ENCODE measurements at regions not wholly inside any gene's neighbourhood (a gene's known extent, or its start where the extent isn't known, plus 50 kb on each side); places are given as distances from the start of the nearest gene placed in this dataset.
"Not testable (repeated sequence)": the region's sequence is repeated elsewhere in the genome, so short reads cannot be mapped to it uniquely, and the experiment has no call there.

- Mint-ChIP-seq H3K4me1 (ENCODE audit: low read depth) (peaks cover 28% of the 10 kb centered on the region), H3K36me3 (ENCODE audit: low read depth) (no peaks in the 10 kb centered on the region), H3K4me3 (no peak overlapping the region), H3K27ac (no peak overlapping the region), H3K9me3 (no peaks in the 10 kb centered on the region), H3K27me3 (peaks cover 6% of the 10 kb centered on the region)
- intact Hi-C loops (cut with micrococcal nuclease), result no loop called here
These were observed 161.4 kb downstream of the RPLP1 start for GRCh38 chr15:69613988-69614387.

DNA sequence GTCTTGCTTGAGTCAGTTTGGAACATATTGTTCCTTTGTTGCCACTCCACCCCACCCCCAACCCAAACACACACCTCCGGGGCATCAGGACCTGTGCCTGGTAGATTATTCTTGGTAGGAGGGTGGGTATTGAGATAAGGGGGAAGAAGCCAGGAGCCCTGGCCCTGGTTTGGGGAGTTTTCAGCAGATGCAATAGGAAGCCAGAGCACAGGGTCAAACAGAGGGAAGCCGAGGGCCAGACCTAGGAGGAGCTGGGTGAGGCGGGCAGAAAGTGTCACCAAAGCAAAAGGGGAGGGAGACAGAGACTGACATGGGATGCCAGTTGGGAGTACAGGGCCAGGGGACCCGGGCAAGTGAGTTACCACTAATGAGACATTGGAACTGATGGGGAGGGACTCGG lies 163.1 kb downstream of the RPLP1 start:
- Mint-ChIP-seq H3K27ac (no peak overlapping the region), H3K4me1 (ENCODE audit: low read depth) (peaks cover 13% of the 10 kb centered on the region), H3K9me3 (no peaks in the 10 kb centered on the region), H3K4me3 (no peak overlapping the region), H3K27me3 (peaks cover 12% of the 10 kb centered on the region), H3K36me3 (ENCODE audit: low read depth) (no peaks in the 10 kb centered on the region)
- intact Hi-C loops (cut with micrococcal nuclease), result no loop called here

DNA sequence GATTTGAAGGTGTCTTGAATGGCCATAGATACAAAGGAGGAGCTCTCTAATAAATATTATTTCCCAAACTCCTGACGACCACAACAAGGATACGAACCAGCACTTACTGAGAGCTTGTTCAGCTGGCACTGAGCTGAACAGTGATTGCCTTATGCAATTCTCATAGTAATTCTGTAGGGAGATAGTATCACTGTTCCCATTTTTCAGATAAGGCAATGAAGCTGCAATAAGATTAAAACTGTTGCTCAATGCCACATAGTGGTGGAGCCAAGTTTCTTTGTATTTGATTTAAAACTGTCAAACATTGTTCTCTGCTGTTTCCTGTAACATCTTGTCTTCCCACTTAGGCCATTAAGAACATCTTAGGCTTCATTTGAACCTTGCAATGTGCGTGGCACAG lies 163.9 kb downstream of the RPLP1 start:
- H3K9me3 Mint-ChIP-seq, result no peaks in the 10 kb centered on the region
- H3K27me3 Mint-ChIP-seq, result peaks cover 12% of the 10 kb centered on the region
- intact Hi-C loops (cut with micrococcal nuclease), result no loop called here
- H3K4me3 Mint-ChIP-seq, result no peak overlapping the region
- H3K36me3 Mint-ChIP-seq (ENCODE audit: low read depth), result no peaks in the 10 kb centered on the region
- no peak overlapping the region for H3K27ac Mint-ChIP-seq
- peaks cover 6% of the 10 kb centered on the region for H3K4me1 Mint-ChIP-seq (ENCODE audit: low read depth)

DNA sequence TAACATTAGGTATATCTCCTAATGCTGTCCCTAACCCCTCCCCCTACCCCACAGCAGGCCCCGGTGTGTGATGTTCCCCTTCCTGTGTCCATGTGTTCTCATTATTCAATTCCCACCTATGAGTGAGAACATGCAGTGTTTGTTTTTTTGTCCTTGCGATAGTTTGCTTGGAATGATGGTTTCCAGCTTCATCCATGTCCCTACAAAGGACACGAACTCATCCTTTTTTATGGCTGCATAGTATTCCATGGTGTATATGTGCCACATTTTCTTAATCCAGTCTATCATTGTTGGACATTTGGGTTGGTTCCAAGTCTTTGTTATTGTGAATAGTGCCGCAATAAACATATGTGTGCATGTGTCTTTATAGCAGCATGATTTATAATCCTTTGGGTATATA lies 164.5 kb downstream of the RPLP1 start:
- intact Hi-C loops (cut with micrococcal nuclease); H3K27ac Mint-ChIP-seq; H3K36me3 Mint-ChIP-seq (ENCODE audit: low read depth); H3K9me3 Mint-ChIP-seq; H3K4me3 Mint-ChIP-seq; H3K4me1 Mint-ChIP-seq (ENCODE audit: low read depth): not testable (repeated sequence)
- H3K27me3 Mint-ChIP-seq, result peaks cover 16% of the 10 kb centered on the region

GRCh38 chr15:69623392-69624154 lies 171.0 kb downstream of the RPLP1 start:
- Mint-ChIP-seq H3K4me1 (ENCODE audit: low read depth) (peaks cover 38% of the 10 kb centered on the region), H3K27ac (no peak overlapping the region), H3K9me3 (no peaks in the 10 kb centered on the region), H3K36me3 (ENCODE audit: low read depth) (no peaks in the 10 kb centered on the region), H3K4me3 (no peak overlapping the region), H3K27me3 (peaks cover 18% of the 10 kb centered on the region)
- intact Hi-C loops (cut with micrococcal nuclease), result no loop called here

DNA sequence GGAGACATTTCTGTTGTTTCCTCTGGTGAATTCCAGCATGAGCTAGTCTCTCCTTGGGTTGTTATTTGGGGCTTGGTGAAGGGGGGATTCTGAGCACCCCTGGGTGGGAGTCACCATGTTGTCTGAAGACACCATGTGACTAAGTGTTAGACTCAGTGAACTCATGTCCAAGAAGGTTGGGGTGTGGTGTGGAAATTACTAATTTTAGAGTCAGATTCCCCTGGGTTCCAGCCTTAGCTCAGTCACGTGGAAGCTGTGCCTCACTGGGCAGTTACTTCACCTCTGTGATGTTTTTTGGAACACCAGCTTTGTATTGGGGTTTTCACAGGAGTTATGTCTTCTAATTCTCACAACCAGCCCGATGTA lies 171.5 kb downstream of the RPLP1 start:
- no peak overlapping the region for H3K4me3 Mint-ChIP-seq
- H3K4me1 Mint-ChIP-seq (ENCODE audit: low read depth), result peaks cover 38% of the 10 kb centered on the region
- intact Hi-C loops (cut with micrococcal nuclease), result no loop called here
- H3K36me3 Mint-ChIP-seq (ENCODE audit: low read depth), result no peaks in the 10 kb centered on the region
- no peak overlapping the region for H3K27ac Mint-ChIP-seq
- peaks cover 17% of the 10 kb centered on the region for H3K27me3 Mint-ChIP-seq
- H3K9me3 Mint-ChIP-seq, result no peaks in the 10 kb centered on the region

DNA sequence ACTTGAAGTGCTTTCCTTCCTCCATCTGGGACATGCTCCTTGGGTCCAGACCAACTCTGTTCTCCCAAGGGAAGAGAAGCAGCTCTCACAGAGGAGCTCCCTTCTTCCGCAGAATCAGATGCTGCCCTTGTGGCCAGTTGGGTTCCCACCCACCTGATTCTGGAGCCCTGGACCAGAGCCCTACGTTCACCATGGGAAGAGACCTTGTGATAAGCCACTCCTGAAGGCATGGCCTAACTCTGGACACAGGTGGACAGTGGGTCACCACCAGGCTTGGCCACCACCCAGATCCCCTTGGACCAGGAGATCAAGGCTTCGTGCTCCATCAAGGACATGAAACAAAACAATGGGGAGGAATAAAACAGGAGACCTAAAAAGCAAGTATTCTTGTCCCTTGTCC lies 172.2 kb downstream of the RPLP1 start:
- Mint-ChIP-seq H3K27ac (no peak overlapping the region), H3K27me3 (peaks cover 16% of the 10 kb centered on the region), H3K9me3 (no peaks in the 10 kb centered on the region), H3K4me3 (no peak overlapping the region), H3K4me1 (ENCODE audit: low read depth) (peaks cover 38% of the 10 kb centered on the region), H3K36me3 (ENCODE audit: low read depth) (no peaks in the 10 kb centered on the region)
- intact Hi-C loops (cut with micrococcal nuclease), result no loop called here

DNA sequence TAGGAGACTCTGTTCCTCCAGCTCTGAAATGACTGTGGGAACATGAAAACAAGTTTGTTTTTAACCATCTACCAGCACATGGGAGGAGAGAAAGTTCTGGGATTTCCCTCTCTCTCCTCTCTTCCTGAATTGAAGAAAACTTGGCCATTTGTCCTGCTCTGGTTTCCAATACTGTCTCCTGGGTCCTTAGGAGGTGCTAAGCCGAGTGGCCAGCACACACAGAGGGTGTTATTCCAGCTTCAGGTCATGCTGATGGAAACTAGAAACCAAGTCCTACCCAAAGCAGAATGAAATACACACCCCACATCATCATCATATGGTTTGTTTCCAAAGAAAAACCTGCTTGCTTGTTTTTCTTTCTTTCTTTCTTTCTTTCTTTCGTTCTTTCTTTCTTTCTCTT lies 172.7 kb downstream of the RPLP1 start:
- H3K9me3 Mint-ChIP-seq, result no peaks in the 10 kb centered on the region
- no peak overlapping the region for H3K27ac Mint-ChIP-seq
- H3K4me1 Mint-ChIP-seq (ENCODE audit: low read depth), result peaks cover 39% of the 10 kb centered on the region
- intact Hi-C loops (cut with micrococcal nuclease), result no loop called here
- H3K27me3 Mint-ChIP-seq, result peaks cover 11% of the 10 kb centered on the region
- H3K4me3 Mint-ChIP-seq, result no peak overlapping the region
- H3K36me3 Mint-ChIP-seq (ENCODE audit: low read depth), result no peaks in the 10 kb centered on the region

DNA sequence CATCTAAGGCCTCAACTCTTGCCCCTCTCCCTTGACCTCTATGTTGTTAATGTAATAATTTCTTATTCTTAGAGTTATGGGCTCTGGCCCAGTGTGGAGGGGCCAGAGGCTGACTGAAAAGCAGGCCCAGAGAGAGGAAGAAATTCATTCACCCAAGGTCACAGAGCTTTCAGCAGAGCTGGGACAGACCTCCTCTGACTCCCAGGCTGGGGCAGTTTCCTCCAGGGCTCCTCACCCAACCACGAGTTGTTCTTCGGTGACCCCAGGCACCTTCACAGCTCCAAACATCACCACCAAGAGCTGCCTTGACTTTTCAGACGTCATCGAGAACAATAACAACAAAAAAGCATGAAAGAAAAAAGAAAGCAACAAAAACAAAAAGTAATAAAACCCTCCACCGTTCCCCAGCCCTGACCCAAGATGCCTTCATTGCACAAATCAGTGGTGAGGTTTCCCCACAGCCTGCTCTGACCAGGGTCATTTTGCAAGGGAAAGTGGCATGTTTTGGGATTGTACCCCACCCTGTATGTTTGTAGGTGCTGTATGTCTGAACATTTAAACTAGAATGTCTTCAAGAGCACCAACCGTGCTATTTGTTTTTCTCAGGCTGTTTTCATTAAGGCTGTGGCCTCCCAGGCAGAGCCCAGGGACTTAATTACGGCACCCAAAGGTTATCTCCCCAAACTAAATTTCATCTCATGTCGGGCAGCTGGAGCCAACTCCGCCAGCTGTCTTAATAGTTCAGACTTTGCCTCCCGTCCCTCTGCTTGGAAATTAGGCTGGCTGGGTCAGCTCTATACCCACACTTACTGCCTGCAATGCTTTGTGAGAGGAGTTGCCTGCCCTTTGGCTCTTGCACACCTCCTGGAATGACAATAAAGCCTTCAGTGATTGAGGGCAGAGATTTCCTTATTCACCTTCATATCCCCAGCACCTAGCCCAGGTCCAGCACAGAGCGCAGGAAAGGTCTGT lies 173.8 kb downstream of the RPLP1 start:
- intact Hi-C loops (cut with micrococcal nuclease), result no loop called here
- Mint-ChIP-seq H3K9me3 (no peaks in the 10 kb centered on the region), H3K27me3 (peaks cover 14% of the 10 kb centered on the region), H3K27ac (no peak overlapping the region), H3K4me1 (ENCODE audit: low read depth) (peaks cover 49% of the 10 kb centered on the region), H3K36me3 (ENCODE audit: low read depth) (no peaks in the 10 kb centered on the region), H3K4me3 (no peak overlapping the region)

GRCh38 chr15:69627548-69628158 lies 175.0 kb downstream of the RPLP1 start:
- Mint-ChIP-seq H3K4me1 (ENCODE audit: low read depth) (peaks cover 54% of the 10 kb centered on the region), H3K27ac (no peak overlapping the region), H3K4me3 (no peak overlapping the region), H3K9me3 (no peaks in the 10 kb centered on the region), H3K27me3 (peaks cover 12% of the 10 kb centered on the region), H3K36me3 (ENCODE audit: low read depth) (no peaks in the 10 kb centered on the region)
- intact Hi-C loops (cut with micrococcal nuclease), result no loop called here

DNA sequence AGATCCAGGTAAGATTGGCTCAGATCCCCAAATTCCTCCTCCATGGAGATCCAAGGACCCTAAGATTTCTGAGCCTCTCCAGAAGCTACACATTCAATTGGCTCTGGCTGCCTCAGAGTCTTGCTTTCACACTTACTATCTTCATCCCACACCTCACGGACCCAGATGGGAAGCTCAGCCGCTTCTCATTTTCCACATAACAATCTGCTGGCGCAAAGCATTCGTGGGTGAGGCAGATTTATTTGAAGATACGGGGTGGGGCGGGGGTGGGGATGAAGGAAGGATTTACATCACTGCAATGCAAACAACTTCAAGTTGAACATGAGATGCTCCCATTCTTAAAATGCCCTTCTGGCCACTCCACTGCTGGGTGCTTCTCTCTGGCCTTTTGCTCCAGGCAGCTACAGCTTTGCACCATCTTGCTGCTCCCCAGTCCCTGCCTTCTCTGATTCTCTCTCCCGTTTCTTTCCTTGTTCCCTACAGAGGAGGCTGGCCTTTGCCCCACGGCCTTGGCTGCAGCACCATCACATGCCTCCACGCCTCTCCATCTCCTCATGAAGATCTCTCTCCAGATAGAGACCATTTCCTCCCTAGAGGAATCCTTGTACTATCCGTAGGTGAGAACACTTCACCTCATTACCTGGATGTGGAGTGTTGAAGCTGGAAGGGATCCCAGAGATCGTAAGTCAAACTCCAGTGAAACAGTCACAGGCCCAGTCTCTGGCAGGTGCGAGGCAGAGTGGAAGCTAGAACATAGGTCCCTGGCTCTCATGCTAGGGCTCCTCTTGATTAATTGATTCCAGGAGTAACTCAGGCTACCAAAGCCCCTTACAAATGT lies 175.9 kb downstream of the RPLP1 start:
- Mint-ChIP-seq H3K36me3 (ENCODE audit: low read depth) (no peaks in the 10 kb centered on the region), H3K9me3 (no peaks in the 10 kb centered on the region), H3K4me3 (no peak overlapping the region), H3K27me3 (peaks cover 19% of the 10 kb centered on the region), H3K27ac (no peak overlapping the region), H3K4me1 (ENCODE audit: low read depth) (peaks cover 51% of the 10 kb centered on the region)
- intact Hi-C loops (cut with micrococcal nuclease), result no loop called here

DNA sequence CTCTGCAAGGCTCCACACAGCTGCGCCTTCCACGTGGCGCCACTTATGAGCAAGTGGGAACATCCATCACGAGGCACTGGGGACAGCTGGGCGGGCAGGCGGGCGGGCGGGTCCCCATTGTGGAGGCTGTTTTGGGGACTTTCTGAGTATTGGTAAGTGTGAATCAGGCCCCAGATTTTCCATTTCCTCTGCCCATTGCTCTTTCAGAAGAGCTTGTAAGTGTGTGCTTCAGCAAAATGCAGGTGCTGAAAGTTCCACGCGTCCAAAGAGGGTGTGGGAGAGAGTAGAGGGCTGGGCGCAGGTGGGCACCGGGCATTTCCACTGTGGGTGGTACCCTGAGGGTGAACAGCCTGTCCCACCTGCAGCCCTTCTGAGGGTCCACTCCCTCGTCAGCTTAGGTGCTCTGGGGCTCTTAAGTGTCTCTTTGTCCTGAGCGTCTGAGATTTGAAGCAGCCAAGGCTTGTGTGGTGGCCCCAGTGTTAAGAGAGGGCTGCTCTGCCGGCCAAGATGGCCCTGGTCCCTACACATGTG lies 177.1 kb downstream of the RPLP1 start:
- no peak overlapping the region for H3K27ac Mint-ChIP-seq

DNA sequence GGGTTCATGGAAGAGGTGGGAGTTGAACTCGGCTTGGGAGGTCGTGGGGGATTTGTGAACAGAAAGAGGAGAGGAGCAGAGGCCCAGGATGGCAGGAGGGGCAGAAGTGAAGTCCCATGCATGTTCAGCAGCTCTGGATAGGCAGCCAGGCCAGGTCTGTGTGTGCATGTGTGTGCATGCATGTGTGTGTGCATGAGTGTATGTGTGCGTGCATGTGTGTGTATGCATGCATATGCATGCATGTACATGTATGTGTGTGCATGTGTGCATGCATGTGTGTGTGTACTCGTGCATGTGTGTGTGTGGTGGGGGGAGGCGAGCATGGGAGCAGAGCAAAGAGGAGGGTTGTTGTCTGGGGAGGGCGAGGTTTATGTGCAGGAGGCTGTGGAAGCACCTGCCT lies 178.4 kb downstream of the RPLP1 start:
- intact Hi-C loops (cut with micrococcal nuclease), result no loop called here
- no peak overlapping the region for H3K27ac Mint-ChIP-seq

More for the DNA sequence above, 177.1 kb downstream of the RPLP1 start:
- H3K27me3 Mint-ChIP-seq, result peaks cover 15% of the 10 kb centered on the region
- H3K4me1 Mint-ChIP-seq (ENCODE audit: low read depth), result peaks cover 39% of the 10 kb centered on the region
- H3K4me3 Mint-ChIP-seq, result no peak overlapping the region
- H3K9me3 Mint-ChIP-seq, result no peaks in the 10 kb centered on the region
- no peaks in the 10 kb centered on the region for H3K36me3 Mint-ChIP-seq (ENCODE audit: low read depth)
- intact Hi-C loops (cut with micrococcal nuclease), result no loop called here

More for the DNA sequence above, 178.4 kb downstream of the RPLP1 start:
- Mint-ChIP-seq H3K4me3 (no peak overlapping the region), H3K9me3 (no peaks in the 10 kb centered on the region), H3K4me1 (ENCODE audit: low read depth) (peaks cover 26% of the 10 kb centered on the region), H3K27me3 (peaks cover 18% of the 10 kb centered on the region), H3K36me3 (ENCODE audit: low read depth) (no peaks in the 10 kb centered on the region)

Measured in dendritic cell treated with granulocyte-macrophage colony-stimulating factor and Interleukin-4, amounts not matched to agents 40 ng/mL and 50 ng/mL, for 4 days (primary cell).